IMR-90 (cell line): ENCODE measurements at regions not wholly inside any gene's neighbourhood (a gene's known extent, or its start where the extent isn't known, plus 50 kb on each side); places are given as distances from the start of the nearest gene placed in this dataset.

ENCODE experiments used
- ATAC-seq: fragments of 200-7000 bp; cut with Tn5 transposase; 2 replicates; pipeline ENCODE4 v1.9.1; 2020; ENCODE audit warnings: low read depth, mild to moderate bottlenecking, moderate library complexity
- BruUV-seq: library from RNA; stranded (reverse); fragments of 400-500 nt; replicated peaks from 2 replicates; lab custom pipeline; 2021; lab: Mats Ljungman, UMichigan
- CTCF ChIA-PET: fragments of 300-600 bp; formaldehyde crosslinking; extraction: SDS; loops from one replicate; lab custom pipeline; 2021; ENCODE audit warnings: antibody characterized with exemption; lab: Yijun Ruan, JAX
- POLR2A ChIA-PET: fragments of 300-600 bp; sonication (Branson Sonifier 250); formaldehyde crosslinking; loops from one replicate; lab custom pipeline; 2022; ENCODE audit warnings: antibody characterized with exemption; ENCODE audit not compliant: unreplicated experiment; lab: Charles Lee
- DNase-seq: peaks from one replicate; pipeline ENCODE4 v3.0.0; 2013
- H2AFZ ChIP-seq: replicated peaks from 2 replicates; pipeline ENCODE3; 2013; ENCODE audit warnings: low read length, mild to moderate bottlenecking; ENCODE audit not compliant: poor library complexity
- H2AK5ac ChIP-seq: 2 replicates; pipeline ENCODE4 v1.6.1; 2013; ENCODE audit warnings: low read depth, low read length, inconsistent platforms
- H2AK9ac ChIP-seq: replicated peaks from 2 replicates; pipeline ENCODE3; 2013; ENCODE audit warnings: mild to moderate bottlenecking, low read depth, low read length, moderate library complexity; ENCODE audit not compliant: poor library complexity
- H2BK120ac ChIP-seq: 2 replicates; pipeline ENCODE4 v1.6.1; 2013; ENCODE audit warnings: low read depth, low read length, inconsistent platforms
- H2BK15ac ChIP-seq: 3 replicates; pipeline ENCODE4 v1.6.1; 2013; ENCODE audit warnings: low read depth, low read length, inconsistent platforms
- H2BK20ac ChIP-seq: 2 replicates; pipeline ENCODE4 v1.6.1; 2013; ENCODE audit warnings: low read depth, mild to moderate bottlenecking, inconsistent platforms, low read length, moderate library complexity
- H2BK5ac ChIP-seq: 2 replicates; pipeline ENCODE4 v1.6.1; 2013; ENCODE audit warnings: mild to moderate bottlenecking, low read depth, low read length, inconsistent platforms; ENCODE audit not compliant: poor library complexity, severe bottlenecking
- H3K14ac ChIP-seq: replicated peaks from 2 replicates; pipeline ENCODE4 v1.6.1; 2013; ENCODE audit warnings: low read depth, low read length, inconsistent platforms
- H3K18ac ChIP-seq: 2 replicates; pipeline ENCODE4 v1.6.1; 2013; ENCODE audit warnings: low read depth, low read length, control low read depth
- H3K23ac ChIP-seq: 2 replicates; pipeline ENCODE4 v1.6.1; 2013; ENCODE audit warnings: low read depth, low read length, inconsistent platforms
- H3K27ac ChIP-seq: 2 replicates; pipeline ENCODE4 v1.5.1; 2013; ENCODE audit warnings: mild to moderate bottlenecking, control low read depth, low read length; ENCODE audit not compliant: insufficient read depth
- H3K27me3 ChIP-seq: 2 replicates; pipeline ENCODE4 v1.6.1; 2013; ENCODE audit warnings: low read length; ENCODE audit not compliant: control insufficient read depth, insufficient read depth
- H3K36me3 ChIP-seq: 2 replicates; pipeline ENCODE4 v1.6.1; 2013; ENCODE audit warnings: low read length, mixed read lengths; ENCODE audit not compliant: control insufficient read depth, insufficient read depth
- H3K4ac ChIP-seq: 2 replicates; pipeline ENCODE4 v1.6.1; 2013; ENCODE audit warnings: low read depth, low read length, inconsistent platforms
- H3K4me1 ChIP-seq: 2 replicates; pipeline ENCODE4 v1.6.1; 2013; ENCODE audit warnings: low read length, mixed read lengths; ENCODE audit not compliant: control insufficient read depth, insufficient read depth
- H3K4me2 ChIP-seq: 2 replicates; pipeline ENCODE4 v1.6.1; 2013; ENCODE audit warnings: low read depth, mild to moderate bottlenecking, control low read depth, low read length, moderate library complexity
- H3K4me3 ChIP-seq: 2 replicates; pipeline ENCODE4 v1.5.1; 2013; ENCODE audit warnings: low read depth, mild to moderate bottlenecking, control low read depth, low read length, moderate library complexity; ENCODE audit not compliant: insufficient read depth
- H3K56ac ChIP-seq: 2 replicates; pipeline ENCODE4 v1.6.1; 2013; ENCODE audit warnings: low read length, inconsistent platforms; ENCODE audit not compliant: insufficient read depth; ENCODE audit errors: extremely low read depth
- H3K79me1 ChIP-seq, 2 experiments: 2 replicates each; pipeline ENCODE4 v1.6.1; 2013; ENCODE audit warnings: low read length in 2 of 2, inconsistent platforms in 1 of 2, low read depth in 1 of 2
- H3K9ac ChIP-seq: 2 replicates; pipeline ENCODE4 v1.6.1; 2013; ENCODE audit warnings: low read depth, low read length, control low read depth
- H3K9me1 ChIP-seq: 2 replicates; pipeline ENCODE4 v1.6.1; 2013; ENCODE audit warnings: low read length, inconsistent platforms; ENCODE audit not compliant: insufficient read depth
- H3K9me3 ChIP-seq: 2 replicates; pipeline ENCODE4 v1.6.1; 2013; ENCODE audit warnings: low read length; ENCODE audit not compliant: control insufficient read depth, insufficient read depth
- H4K20me1 ChIP-seq: 2 replicates; pipeline ENCODE4 v1.6.1; 2013; ENCODE audit warnings: low read length, inconsistent platforms; ENCODE audit not compliant: insufficient read depth
- H4K5ac ChIP-seq: 2 replicates; pipeline ENCODE4 v1.6.1; 2013; ENCODE audit warnings: mild to moderate bottlenecking, low read depth, low read length, control low read depth
- H4K8ac ChIP-seq, 2 experiments: 2 replicates each; pipeline ENCODE4 v1.6.1; 2013; ENCODE audit warnings: low read depth in 2 of 2, low read length in 2 of 2, control low read depth in 1 of 2, inconsistent platforms in 1 of 2
- H4K91ac ChIP-seq: 2 replicates; pipeline ENCODE4 v1.6.1; 2013; ENCODE audit warnings: low read depth, low read length, inconsistent platforms; ENCODE audit not compliant: insufficient read depth
- BHLHE40 ChIP-seq: fragments of 150-350 bp; IDR thresholded peaks from 2 replicates; pipeline ENCODE4 v1.6.1; 2016; ENCODE audit warnings: mild to moderate bottlenecking, low read depth, low read length
- CEBPB ChIP-seq: IDR thresholded peaks from 2 replicates; pipeline ENCODE4 v1.6.1; 2012; ENCODE audit warnings: low read depth, low read length, improper control_type of control experiment
- CHD1 ChIP-seq: IDR thresholded peaks from 2 replicates; pipeline ENCODE4 v1.6.1; 2012; ENCODE audit warnings: low read depth, low read length, improper control_type of control experiment
- MAFK ChIP-seq: IDR thresholded peaks from 2 replicates; pipeline ENCODE4 v1.6.1; 2012; ENCODE audit warnings: low read depth, low read length, improper control_type of control experiment
- MAZ ChIP-seq: IDR thresholded peaks from 2 replicates; pipeline ENCODE4 v1.6.1; 2012; ENCODE audit warnings: low read depth, mild to moderate bottlenecking, low read length, improper control_type of control experiment, moderate library complexity, borderline replicate concordance
- MXI1 ChIP-seq: IDR thresholded peaks from 2 replicates; pipeline ENCODE4 v1.6.1; 2012; ENCODE audit warnings: low read depth, mild to moderate bottlenecking, low read length, moderate library complexity, borderline replicate concordance
- NFE2L2 ChIP-seq: fragments of 150-350 bp; IDR thresholded peaks from 2 replicates; pipeline ENCODE4 v1.6.1; 2016; ENCODE audit warnings: low read depth, mild to moderate bottlenecking, low read length
- POLR2A ChIP-seq: IDR thresholded peaks from 2 replicates; pipeline ENCODE4 v1.6.1; 2012; ENCODE audit warnings: mild to moderate bottlenecking, low read depth, low read length
- RAD21 ChIP-seq: IDR thresholded peaks from 2 replicates; pipeline ENCODE4 v1.6.1; 2012; ENCODE audit warnings: low read length, improper control_type of control experiment
- RCOR1 ChIP-seq: IDR thresholded peaks from 2 replicates; pipeline ENCODE4 v1.6.1; 2012; ENCODE audit warnings: mild to moderate bottlenecking, low read length, improper control_type of control experiment; ENCODE audit not compliant: insufficient replicate concordance
- RFX5 ChIP-seq: IDR thresholded peaks from 2 replicates; pipeline ENCODE4 v1.8.0; 2012; ENCODE audit warnings: low read depth, mild to moderate bottlenecking, low read length, moderate library complexity
- SMC3 ChIP-seq: fragments of 150-350 bp; IDR thresholded peaks from 2 replicates; pipeline ENCODE4 v1.6.1; 2016; ENCODE audit warnings: low read depth, mild to moderate bottlenecking, antibody characterized with exemption, low read length, moderate library complexity
- WGBS, 2 experiments: methylation state at CpG; one replicate each; pipeline versions ENCODE4 v1.1.5 to v1.1.7; 2013; ENCODE audit warnings: missing lambda C conversion rate in 2 of 2; ENCODE audit not compliant: insufficient read length in 1 of 2; ENCODE audit errors: extremely low coverage in 2 of 2; 5-methylcytosine and 5-hydroxymethylcytosine counted together
- dilution Hi-C: fragments of 300-500 bp; cut with HindIII; formaldehyde crosslinking; loops from one replicate; pipeline ENCODE4 v1.14.3; 2018; ENCODE audit warnings: low sequenced_read_pairs; ENCODE audit not compliant: unreplicated experiment
- in situ Hi-C: fragments of 300-500 bp; cut with MboI; formaldehyde crosslinking; loops from 3 replicates; pipeline ENCODE4 v1.14.3; 2019; ENCODE audit warnings: low sequenced_read_pairs, inconsistent platforms, mixed read lengths
- intact Hi-C: fragments of 100-400 bp; cut with micrococcal nuclease; formaldehyde crosslinking; loops from 2 replicates; pipeline ENCODE4 v1.10.0; 2022
- TF ChIP-seq, protein P1 (sequence below): fragments of 150-350 bp; IDR thresholded peaks from 2 replicates; pipeline ENCODE4 v1.6.1; 2016; ENCODE audit warnings: low read depth, mild to moderate bottlenecking, low read length, moderate library complexity, borderline replicate concordance
- TF ChIP-seq, protein P2 (sequence below): fragments of 150-350 bp; IDR thresholded peaks from 2 replicates; pipeline ENCODE4 v1.6.1; 2017; ENCODE audit warnings: mild to moderate bottlenecking, antibody characterized with exemption, low read length, low read depth
- TF ChIP-seq, protein P3 (sequence below): conservative IDR thresholded peaks from 2 replicates; pipeline ENCODE4 v1.5.1; 2012; ENCODE audit warnings: mild to moderate bottlenecking, low read depth, low read length, improper control_type of control experiment

DNA sequence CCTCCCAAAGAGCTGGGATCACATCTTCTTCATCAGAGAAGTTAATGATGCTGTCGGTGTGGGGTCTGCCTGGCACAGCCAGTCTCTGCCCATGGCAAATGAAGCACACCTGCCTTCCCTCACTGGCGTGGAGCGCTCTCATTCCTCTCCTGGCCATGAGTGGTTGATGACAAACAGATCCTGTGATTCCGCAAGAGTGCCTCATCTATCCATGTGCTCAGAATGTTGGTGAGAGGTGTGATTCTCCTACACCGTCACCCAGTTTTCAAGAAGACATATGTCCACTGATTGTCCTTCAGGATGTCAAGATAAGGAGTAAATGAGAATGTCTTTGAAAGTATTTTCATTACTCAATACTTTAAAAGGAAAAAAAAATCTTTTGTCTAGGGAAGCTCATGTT, 97.5 kb upstream of the GGTLC1 start:
- Histone ChIP-seq H3K4me3 (no peak overlapping the region), H3K9me1 (no peaks in the 10 kb centered on the region), H2AK5ac (no peak overlapping the region), H2BK5ac (no peak overlapping the region), H3K4me2 (no peak overlapping the region), H4K5ac (no peak overlapping the region), H3K4ac (no peak overlapping the region), H3K27me3 (no peaks in the 10 kb centered on the region), H3K79me1 (no peaks in the 10 kb centered on the region), H2BK120ac (no peak overlapping the region), H3K9me3 (no peaks in the 10 kb centered on the region), H4K20me1 (no peaks in the 10 kb centered on the region), H3K27ac (no peak overlapping the region), H2AK9ac (no peak overlapping the region), H3K4me1 (no peaks in the 10 kb centered on the region), H2BK15ac (no peak overlapping the region), H4K91ac (no peak overlapping the region), H3K23ac (no peak overlapping the region), H4K8ac (no peak overlapping the region), H3K36me3 (no peaks in the 10 kb centered on the region), H3K9ac (no peak overlapping the region), H3K14ac (no peak overlapping the region), H2AFZ (no peak overlapping the region), H2BK20ac (no peak overlapping the region), H3K56ac (no peak overlapping the region), H3K18ac (no peak overlapping the region)
- dilution Hi-C loops: no loop called here
- intact Hi-C loops: no loop called here
- ATAC-seq (no peak), DNase-seq (no peak)
- no TSS peak for BruUV-seq
- WGBS, 2 experiments: no CpG with 5 or more reads among the region's 5 CpGs
- ChIA-PET POLR2A (no interaction called here), CTCF (no interaction called here)
- TF ChIP-seq, protein P1, sequence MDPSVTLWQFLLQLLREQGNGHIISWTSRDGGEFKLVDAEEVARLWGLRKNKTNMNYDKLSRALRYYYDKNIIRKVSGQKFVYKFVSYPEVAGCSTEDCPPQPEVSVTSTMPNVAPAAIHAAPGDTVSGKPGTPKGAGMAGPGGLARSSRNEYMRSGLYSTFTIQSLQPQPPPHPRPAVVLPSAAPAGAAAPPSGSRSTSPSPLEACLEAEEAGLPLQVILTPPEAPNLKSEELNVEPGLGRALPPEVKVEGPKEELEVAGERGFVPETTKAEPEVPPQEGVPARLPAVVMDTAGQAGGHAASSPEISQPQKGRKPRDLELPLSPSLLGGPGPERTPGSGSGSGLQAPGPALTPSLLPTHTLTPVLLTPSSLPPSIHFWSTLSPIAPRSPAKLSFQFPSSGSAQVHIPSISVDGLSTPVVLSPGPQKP: no peak
- TF ChIP-seq MAZ (no peak), CEBPB (no peak), RAD21 (no peak), CHD1 (no peak), POLR2A (no peak), RFX5 (no peak), SMC3 (no peak), MAFK (no peak), NFE2L2 (no peak), MXI1 (no peak), RCOR1 (no peak), BHLHE40 (no peak)
- TF ChIP-seq, protein P2, sequence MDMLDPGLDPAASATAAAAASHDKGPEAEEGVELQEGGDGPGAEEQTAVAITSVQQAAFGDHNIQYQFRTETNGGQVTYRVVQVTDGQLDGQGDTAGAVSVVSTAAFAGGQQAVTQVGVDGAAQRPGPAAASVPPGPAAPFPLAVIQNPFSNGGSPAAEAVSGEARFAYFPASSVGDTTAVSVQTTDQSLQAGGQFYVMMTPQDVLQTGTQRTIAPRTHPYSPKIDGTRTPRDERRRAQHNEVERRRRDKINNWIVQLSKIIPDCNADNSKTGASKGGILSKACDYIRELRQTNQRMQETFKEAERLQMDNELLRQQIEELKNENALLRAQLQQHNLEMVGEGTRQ: no peak
- TF ChIP-seq, protein P3, sequence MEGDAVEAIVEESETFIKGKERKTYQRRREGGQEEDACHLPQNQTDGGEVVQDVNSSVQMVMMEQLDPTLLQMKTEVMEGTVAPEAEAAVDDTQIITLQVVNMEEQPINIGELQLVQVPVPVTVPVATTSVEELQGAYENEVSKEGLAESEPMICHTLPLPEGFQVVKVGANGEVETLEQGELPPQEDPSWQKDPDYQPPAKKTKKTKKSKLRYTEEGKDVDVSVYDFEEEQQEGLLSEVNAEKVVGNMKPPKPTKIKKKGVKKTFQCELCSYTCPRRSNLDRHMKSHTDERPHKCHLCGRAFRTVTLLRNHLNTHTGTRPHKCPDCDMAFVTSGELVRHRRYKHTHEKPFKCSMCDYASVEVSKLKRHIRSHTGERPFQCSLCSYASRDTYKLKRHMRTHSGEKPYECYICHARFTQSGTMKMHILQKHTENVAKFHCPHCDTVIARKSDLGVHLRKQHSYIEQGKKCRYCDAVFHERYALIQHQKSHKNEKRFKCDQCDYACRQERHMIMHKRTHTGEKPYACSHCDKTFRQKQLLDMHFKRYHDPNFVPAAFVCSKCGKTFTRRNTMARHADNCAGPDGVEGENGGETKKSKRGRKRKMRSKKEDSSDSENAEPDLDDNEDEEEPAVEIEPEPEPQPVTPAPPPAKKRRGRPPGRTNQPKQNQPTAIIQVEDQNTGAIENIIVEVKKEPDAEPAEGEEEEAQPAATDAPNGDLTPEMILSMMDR: no peak
- in situ Hi-C loops: no loop called here
